ENCODE measurements at regions not wholly inside any gene's neighbourhood (a gene's known extent, or its start where the extent isn't known, plus 50 kb on each side); places are given as distances from the start of the nearest gene placed in this dataset.

GRCh38 chrX:93319609-93320008 lies 353.8 kb downstream of the NAP1L3 start:
- no peaks in the 10 kb centered on the region for H3K27me3 ChIP-seq
- TF ChIP-seq CTCF (IDR thresholded peaks at IDR 0.05) (no peak), EP300 (IDR thresholded peaks at IDR 0.05) (no peak), POLR2A (IDR thresholded peaks at IDR 0.05) (no peak), POLR2AphosphoS5 (IDR thresholded peaks at IDR 0.05) (no peak)
- H3K36me3 ChIP-seq: no peaks in the 10 kb centered on the region
- ATAC-seq (ENCODE audit: low FRiP score in 2 of 2) (no peak), DNase-seq (no peak)
- no peaks in the 10 kb centered on the region for H3K9me3 ChIP-seq
- H3K27ac ChIP-seq: no peak overlapping the region
- no peak overlapping the region for H3K4me3 ChIP-seq
- H3K4me1 ChIP-seq: no peaks in the 10 kb centered on the region
- WGBS, 2 donors: 51% methylated on average over 5 of the region's 5 CpGs; no CpG with 5 or more reads in 1 of the 2 donors

Measured in upper lobe of left lung (tissue), 6 donors.